Femur (tissue), 1 donor: ENCODE measurements at regions not wholly inside any gene's neighbourhood (a gene's known extent, or its start where the extent isn't known, plus 50 kb on each side); places are given as distances from the start of the nearest gene placed in this dataset.

Experiments used
- DNase-seq: peaks from one replicate; pipeline ENCODE4 v3.0.0-alpha.2; 2017

- no peak for DNase-seq
Measured at GRCh38 chr1:63710308-63710707, 63.5 kb upstream of the ROR1 start.

GRCh38 chr1:63710761-63711380, 62.9 kb upstream of the ROR1 start:
- DNase-seq: no peak

- no peak for DNase-seq
Measured at GRCh38 chr1:63713041-63713440, 60.8 kb upstream of the ROR1 start.

- DNase-seq: peak; percentile 69
Measured at GRCh38 chr1:63713627-63714481, 60.0 kb upstream of the ROR1 start.

GRCh38 chr1:63714482-63714760, 59.4 kb upstream of the ROR1 start:
- no peak for DNase-seq

- no peak for DNase-seq
Measured at GRCh38 chr1:63717511-63718065, 56.2 kb upstream of the ROR1 start.

GRCh38 chr1:63718541-63718970, 55.3 kb upstream of the ROR1 start:
- no peak for DNase-seq

- no peak for DNase-seq
Measured at GRCh38 chr1:63721531-63722189, 52.2 kb upstream of the ROR1 start.

GRCh38 chr1:63723602-63724001, 50.2 kb upstream of the ROR1 start:
- DNase-seq: no peak
